IPS-18a (cell line): ENCODE measurements at regions not wholly inside any gene's neighbourhood (a gene's known extent, or its start where the extent isn't known, plus 50 kb on each side); places are given as distances from the start of the nearest gene placed in this dataset.

Experiments
- H3K27ac ChIP-seq: one replicate; pipeline ENCODE4 v1.5.1; 2013; ENCODE audit warnings: low read length
- H3K27me3 ChIP-seq: one replicate; pipeline ENCODE4 v1.6.1; 2013; ENCODE audit warnings: mild to moderate bottlenecking, low read length; ENCODE audit not compliant: control insufficient read depth, insufficient read depth
- H3K36me3 ChIP-seq: one replicate; pipeline ENCODE4 v1.6.1; 2013; ENCODE audit warnings: low read depth, low read length; ENCODE audit not compliant: control insufficient read depth
- H3K4me1 ChIP-seq: one replicate; pipeline ENCODE4 v1.6.1; 2013; ENCODE audit warnings: low read depth, low read length; ENCODE audit not compliant: control insufficient read depth
- H3K4me3 ChIP-seq: one replicate; pipeline ENCODE4 v1.5.1; 2013; ENCODE audit warnings: low read length
- H3K9ac ChIP-seq: one replicate; pipeline ENCODE4 v1.6.1; 2013; ENCODE audit warnings: mild to moderate bottlenecking, low read length, moderate library complexity
- H3K9me3 ChIP-seq: one replicate; pipeline ENCODE4 v1.6.1; 2013; ENCODE audit warnings: low read depth, low read length; ENCODE audit not compliant: control insufficient read depth

GRCh38 chr11:16460508-16460907 is 104.2 kb upstream of the SOX6 start:
- no peaks in the 10 kb centered on the region for H3K27me3 ChIP-seq
- no peaks in the 10 kb centered on the region for H3K4me1 ChIP-seq
- no peaks in the 10 kb centered on the region for H3K9me3 ChIP-seq
- no peak overlapping the region for H3K27ac ChIP-seq
- H3K4me3 ChIP-seq: no peak overlapping the region
- H3K36me3 ChIP-seq: no peaks in the 10 kb centered on the region
- H3K9ac ChIP-seq: no peak overlapping the region

- Histone ChIP-seq H3K4me3 (no peak overlapping the region), H3K9ac (no peak overlapping the region), H3K27ac (no peak overlapping the region), H3K4me1 (no peaks in the 10 kb centered on the region), H3K27me3 (no peaks in the 10 kb centered on the region), H3K9me3 (no peaks in the 10 kb centered on the region), H3K36me3 (no peaks in the 10 kb centered on the region)
These were observed 100.0 kb upstream of the SOX6 start for GRCh38 chr11:16456366-16456765.

- Histone ChIP-seq H3K27me3 (no peaks in the 10 kb centered on the region), H3K36me3 (no peaks in the 10 kb centered on the region), H3K4me1 (no peaks in the 10 kb centered on the region), H3K27ac (no peak overlapping the region), H3K4me3 (no peak overlapping the region), H3K9ac (no peak overlapping the region), H3K9me3 (no peaks in the 10 kb centered on the region)
These were observed 98.0 kb upstream of the SOX6 start for GRCh38 chr11:16454289-16454863.

GRCh38 chr11:16448123-16448717 is 91.9 kb upstream of the SOX6 start:
- no peaks in the 10 kb centered on the region for H3K9me3 ChIP-seq
- H3K4me3 ChIP-seq: no peak overlapping the region
- H3K4me1 ChIP-seq: no peaks in the 10 kb centered on the region
- H3K27ac ChIP-seq: no peak overlapping the region
- H3K36me3 ChIP-seq: no peaks in the 10 kb centered on the region
- H3K27me3 ChIP-seq: no peaks in the 10 kb centered on the region
- H3K9ac ChIP-seq: no peak overlapping the region

- H3K27me3 ChIP-seq: no peaks in the 10 kb centered on the region
- no peak overlapping the region for H3K9ac ChIP-seq
- H3K4me1 ChIP-seq: no peaks in the 10 kb centered on the region
- H3K9me3 ChIP-seq: no peaks in the 10 kb centered on the region
- no peak overlapping the region for H3K4me3 ChIP-seq
- H3K27ac ChIP-seq: no peak overlapping the region
- no peaks in the 10 kb centered on the region for H3K36me3 ChIP-seq
These were observed 85.1 kb upstream of the SOX6 start for GRCh38 chr11:16441461-16441860.

GRCh38 chr11:16440136-16440535 is 83.8 kb upstream of the SOX6 start:
- Histone ChIP-seq H3K4me3 (no peak overlapping the region), H3K27me3 (no peaks in the 10 kb centered on the region), H3K4me1 (no peaks in the 10 kb centered on the region), H3K9ac (no peak overlapping the region), H3K27ac (no peak overlapping the region), H3K36me3 (no peaks in the 10 kb centered on the region), H3K9me3 (no peaks in the 10 kb centered on the region)

GRCh38 chr11:16434036-16434435 is 77.7 kb upstream of the SOX6 start:
- no peaks in the 10 kb centered on the region for H3K9me3 ChIP-seq
- H3K4me3 ChIP-seq: no peak overlapping the region
- H3K27me3 ChIP-seq: no peaks in the 10 kb centered on the region
- H3K27ac ChIP-seq: no peak overlapping the region
- H3K4me1 ChIP-seq: no peaks in the 10 kb centered on the region
- no peak overlapping the region for H3K9ac ChIP-seq
- no peaks in the 10 kb centered on the region for H3K36me3 ChIP-seq

- Histone ChIP-seq H3K9me3 (no peaks in the 10 kb centered on the region), H3K27ac (no peak overlapping the region), H3K36me3 (no peaks in the 10 kb centered on the region), H3K4me1 (no peaks in the 10 kb centered on the region), H3K4me3 (no peak overlapping the region), H3K27me3 (no peaks in the 10 kb centered on the region), H3K9ac (no peak overlapping the region)
These were observed 74.3 kb upstream of the SOX6 start for GRCh38 chr11:16430674-16431073.

- no peaks in the 10 kb centered on the region for H3K27me3 ChIP-seq
- no peak overlapping the region for H3K9ac ChIP-seq
- no peaks in the 10 kb centered on the region for H3K9me3 ChIP-seq
- H3K4me1 ChIP-seq: no peaks in the 10 kb centered on the region
- no peaks in the 10 kb centered on the region for H3K36me3 ChIP-seq
- no peak overlapping the region for H3K27ac ChIP-seq
- no peak overlapping the region for H3K4me3 ChIP-seq
These were observed 65.5 kb upstream of the SOX6 start for GRCh38 chr11:16421826-16422225.

GRCh38 chr11:16418428-16419097 is 62.2 kb upstream of the SOX6 start:
- Histone ChIP-seq H3K4me1 (no peaks in the 10 kb centered on the region), H3K36me3 (no peaks in the 10 kb centered on the region), H3K27ac (no peak overlapping the region), H3K27me3 (no peaks in the 10 kb centered on the region), H3K9ac (no peak overlapping the region), H3K9me3 (no peaks in the 10 kb centered on the region), H3K4me3 (no peak overlapping the region)

- no peak overlapping the region for H3K4me3 ChIP-seq
- H3K4me1 ChIP-seq: no peaks in the 10 kb centered on the region
- no peaks in the 10 kb centered on the region for H3K9me3 ChIP-seq
- no peak overlapping the region for H3K9ac ChIP-seq
- H3K27me3 ChIP-seq: peaks cover 22% of the 10 kb centered on the region
- no peaks in the 10 kb centered on the region for H3K36me3 ChIP-seq
- H3K27ac ChIP-seq: no peak overlapping the region
These were observed 56.3 kb upstream of the SOX6 start for GRCh38 chr11:16412525-16413172.
